Hepatocyte (in vitro differentiated cells): ENCODE measurements at regions not wholly inside any gene's neighbourhood (a gene's known extent, or its start where the extent isn't known, plus 50 kb on each side); places are given as distances from the start of the nearest gene placed in this dataset.

Experiments used
- EZH2phosphoT487 ChIP-seq: fragments of 200-600 bp; sonication (generic); IDR thresholded peaks from one replicate; pipeline ENCODE4 v1.6.1; 2018; ENCODE audit warnings: antibody characterized with exemption, mild to moderate bottlenecking, low read depth, moderate library complexity; ENCODE audit not compliant: unreplicated experiment, severe bottlenecking
- TF ChIP-seq, protein P1 (sequence below): fragments of 200-600 bp; sonication (generic); IDR thresholded peaks from 2 replicates; pipeline ENCODE4 v1.5.1; 2016; ENCODE audit warnings: antibody characterized with exemption, mild to moderate bottlenecking; ENCODE audit not compliant: poor library complexity

GRCh38 chr1:36692465-36693160, 209.9 kb upstream of the CSF3R start:
- TF ChIP-seq EZH2phosphoT487 = no peak
- TF ChIP-seq, protein P1, sequence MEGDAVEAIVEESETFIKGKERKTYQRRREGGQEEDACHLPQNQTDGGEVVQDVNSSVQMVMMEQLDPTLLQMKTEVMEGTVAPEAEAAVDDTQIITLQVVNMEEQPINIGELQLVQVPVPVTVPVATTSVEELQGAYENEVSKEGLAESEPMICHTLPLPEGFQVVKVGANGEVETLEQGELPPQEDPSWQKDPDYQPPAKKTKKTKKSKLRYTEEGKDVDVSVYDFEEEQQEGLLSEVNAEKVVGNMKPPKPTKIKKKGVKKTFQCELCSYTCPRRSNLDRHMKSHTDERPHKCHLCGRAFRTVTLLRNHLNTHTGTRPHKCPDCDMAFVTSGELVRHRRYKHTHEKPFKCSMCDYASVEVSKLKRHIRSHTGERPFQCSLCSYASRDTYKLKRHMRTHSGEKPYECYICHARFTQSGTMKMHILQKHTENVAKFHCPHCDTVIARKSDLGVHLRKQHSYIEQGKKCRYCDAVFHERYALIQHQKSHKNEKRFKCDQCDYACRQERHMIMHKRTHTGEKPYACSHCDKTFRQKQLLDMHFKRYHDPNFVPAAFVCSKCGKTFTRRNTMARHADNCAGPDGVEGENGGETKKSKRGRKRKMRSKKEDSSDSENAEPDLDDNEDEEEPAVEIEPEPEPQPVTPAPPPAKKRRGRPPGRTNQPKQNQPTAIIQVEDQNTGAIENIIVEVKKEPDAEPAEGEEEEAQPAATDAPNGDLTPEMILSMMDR = no peak
